IPS-15b (cell line): ENCODE measurements at regions not wholly inside any gene's neighbourhood (a gene's known extent, or its start where the extent isn't known, plus 50 kb on each side); places are given as distances from the start of the nearest gene placed in this dataset.

Source experiments
- H3K27me3 ChIP-seq: one replicate; pipeline ENCODE4 v1.6.1; 2013; ENCODE audit warnings: low read length; ENCODE audit not compliant: control insufficient read depth, insufficient read depth
- H3K36me3 ChIP-seq: one replicate; pipeline ENCODE4 v1.6.1; 2013; ENCODE audit warnings: low read length; ENCODE audit not compliant: control insufficient read depth, insufficient read depth
- H3K4me1 ChIP-seq: one replicate; pipeline ENCODE4 v1.6.1; 2013; ENCODE audit warnings: mild to moderate bottlenecking, low read length; ENCODE audit not compliant: control insufficient read depth, insufficient read depth
- H3K4me3 ChIP-seq: one replicate; pipeline ENCODE4 v1.5.1; 2013; ENCODE audit warnings: low read depth, low read length
- H3K9ac ChIP-seq: one replicate; pipeline ENCODE4 v1.6.1; 2013; ENCODE audit warnings: low read depth, mild to moderate bottlenecking, low read length
- H3K9me3 ChIP-seq: one replicate; pipeline ENCODE4 v1.6.1; 2013; ENCODE audit warnings: mild to moderate bottlenecking, low read length; ENCODE audit not compliant: control insufficient read depth, insufficient read depth

GRCh38 chr10:123576706-123577105, 89.4 kb upstream of the GPR26 start:
- H3K36me3 ChIP-seq, result no peaks in the 10 kb centered on the region
- no peak overlapping the region for H3K9ac ChIP-seq
- no peak overlapping the region for H3K4me3 ChIP-seq
- no peaks in the 10 kb centered on the region for H3K9me3 ChIP-seq
- H3K4me1 ChIP-seq, result peaks cover 2% of the 10 kb centered on the region
- H3K27me3 ChIP-seq, result peaks cover 4% of the 10 kb centered on the region

GRCh38 chr10:123577921-123578461, 88.2 kb upstream of the GPR26 start:
- Histone ChIP-seq H3K36me3 (no peaks in the 10 kb centered on the region), H3K9ac (no peak overlapping the region), H3K4me3 (no peak overlapping the region), H3K27me3 (peaks cover 4% of the 10 kb centered on the region), H3K9me3 (no peaks in the 10 kb centered on the region), H3K4me1 (peaks cover 2% of the 10 kb centered on the region)

- peaks cover 8% of the 10 kb centered on the region for H3K27me3 ChIP-seq
- no peaks in the 10 kb centered on the region for H3K9me3 ChIP-seq
- H3K9ac ChIP-seq, result no peak overlapping the region
- no peaks in the 10 kb centered on the region for H3K36me3 ChIP-seq
- peaks cover 2% of the 10 kb centered on the region for H3K4me1 ChIP-seq
- no peak overlapping the region for H3K4me3 ChIP-seq
Observed at GRCh38 chr10:123578721-123579120, 87.4 kb upstream of the GPR26 start.

GRCh38 chr10:123579675-123580074, 86.5 kb upstream of the GPR26 start:
- Histone ChIP-seq H3K4me3 (no peak overlapping the region), H3K9me3 (no peaks in the 10 kb centered on the region), H3K27me3 (peaks cover 12% of the 10 kb centered on the region), H3K9ac (no peak overlapping the region), H3K36me3 (no peaks in the 10 kb centered on the region), H3K4me1 (peaks cover 2% of the 10 kb centered on the region)

GRCh38 chr10:123580426-123580825, 85.7 kb upstream of the GPR26 start:
- H3K9ac ChIP-seq, result no peak overlapping the region
- H3K36me3 ChIP-seq, result no peaks in the 10 kb centered on the region
- H3K4me3 ChIP-seq, result no peak overlapping the region
- no peaks in the 10 kb centered on the region for H3K9me3 ChIP-seq
- H3K27me3 ChIP-seq, result peaks cover 13% of the 10 kb centered on the region
- peaks cover 2% of the 10 kb centered on the region for H3K4me1 ChIP-seq

- H3K9me3 ChIP-seq, result no peaks in the 10 kb centered on the region
- H3K36me3 ChIP-seq, result no peaks in the 10 kb centered on the region
- peaks cover 13% of the 10 kb centered on the region for H3K27me3 ChIP-seq
- peaks cover 5% of the 10 kb centered on the region for H3K4me1 ChIP-seq
- no peak overlapping the region for H3K9ac ChIP-seq
- H3K4me3 ChIP-seq, result no peak overlapping the region
Observed at GRCh38 chr10:123581656-123582055, 84.5 kb upstream of the GPR26 start.

GRCh38 chr10:123582084-123582989, 83.8 kb upstream of the GPR26 start:
- H3K9me3 ChIP-seq, result no peaks in the 10 kb centered on the region
- peaks cover 5% of the 10 kb centered on the region for H3K4me1 ChIP-seq
- H3K27me3 ChIP-seq, result peaks cover 13% of the 10 kb centered on the region
- H3K9ac ChIP-seq, result no peak overlapping the region
- no peak overlapping the region for H3K4me3 ChIP-seq
- H3K36me3 ChIP-seq, result no peaks in the 10 kb centered on the region

GRCh38 chr10:123583639-123584418, 82.3 kb upstream of the GPR26 start:
- Histone ChIP-seq H3K4me3 (no peak overlapping the region), H3K27me3 (peaks cover 13% of the 10 kb centered on the region), H3K9me3 (no peaks in the 10 kb centered on the region), H3K9ac (no peak overlapping the region), H3K4me1 (peaks cover 5% of the 10 kb centered on the region), H3K36me3 (no peaks in the 10 kb centered on the region)

- no peak overlapping the region for H3K9ac ChIP-seq
- H3K4me3 ChIP-seq, result no peak overlapping the region
- H3K4me1 ChIP-seq, result peaks cover 5% of the 10 kb centered on the region
Observed at GRCh38 chr10:123584419-123584775, 81.8 kb upstream of the GPR26 start.

GRCh38 chr10:123585477-123586445, 80.4 kb upstream of the GPR26 start:
- Histone ChIP-seq H3K9me3 (no peaks in the 10 kb centered on the region), H3K9ac (no peak overlapping the region), H3K27me3 (peaks cover 13% of the 10 kb centered on the region), H3K36me3 (no peaks in the 10 kb centered on the region), H3K4me1 (peaks cover 5% of the 10 kb centered on the region), H3K4me3 (no peak overlapping the region)

More at GRCh38 chr10:123584419-123584775, 81.8 kb upstream of the GPR26 start:
- Histone ChIP-seq H3K36me3 (no peaks in the 10 kb centered on the region), H3K9me3 (no peaks in the 10 kb centered on the region), H3K27me3 (peaks cover 13% of the 10 kb centered on the region)

GRCh38 chr10:123587110-123587509, 79.0 kb upstream of the GPR26 start:
- H3K4me3 ChIP-seq, result no peak overlapping the region
- H3K27me3 ChIP-seq, result peaks cover 13% of the 10 kb centered on the region
- H3K36me3 ChIP-seq, result no peaks in the 10 kb centered on the region
- H3K4me1 ChIP-seq, result peaks cover 5% of the 10 kb centered on the region
- no peaks in the 10 kb centered on the region for H3K9me3 ChIP-seq
- H3K9ac ChIP-seq, result no peak overlapping the region
